Lower leg skin (tissue), 4 donors: ENCODE measurements at regions not wholly inside any gene's neighbourhood (a gene's known extent, or its start where the extent isn't known, plus 50 kb on each side); places are given as distances from the start of the nearest gene placed in this dataset.

Experiments
- DNase-seq, 2 donors: peaks; one replicate each; pipeline ENCODE4 v3.0.0-alpha.2; 2019; ENCODE audit warnings: low spot score in 2 of 2
- H3K4me3 ChIP-seq: fragments of 200-600 bp; sonication (generic); 2 replicates; pipeline ENCODE4 v1.5.1; 2017; ENCODE audit warnings: mild to moderate bottlenecking, low read depth; ENCODE audit not compliant: poor library complexity, severe bottlenecking
- POLR2A ChIP-seq, 2 donors: fragments of 450-650 bp; IDR thresholded peaks; one replicate each; pipeline ENCODE4 v1.6.1; 2016 to 2017; ENCODE audit warnings: antibody characterized with exemption in 2 of 2, mild to moderate bottlenecking in 1 of 2, moderate library complexity in 1 of 2
- WGBS, 2 donors: methylation state at CpG; one replicate each; pipeline ENCODE4 v1.1.5; 2018; 5-methylcytosine and 5-hydroxymethylcytosine counted together
- intact Hi-C: fragments of 100-400 bp; cut with DNase I; formaldehyde crosslinking; loops from one replicate; pipeline ENCODE4 v1.15.0; 2023; ENCODE audit warnings: low total_unique reads
- TF ChIP-seq, protein P1 (sequence below), 3 donors: fragments of 450-650 bp; IDR thresholded peaks; one replicate each; pipeline ENCODE4 v1.5.1; 2016; ENCODE audit warnings: antibody characterized with exemption in 3 of 3, mild to moderate bottlenecking in 3 of 3, moderate library complexity in 2 of 3

GRCh38 chr9:21549251-21549765 lies 67.2 kb upstream of the IFNE start:
- no peak overlapping the region for H3K4me3 ChIP-seq
- no peak for TF ChIP-seq POLR2A (IDR thresholded peaks at IDR 0.05)
- TF ChIP-seq, protein P1, sequence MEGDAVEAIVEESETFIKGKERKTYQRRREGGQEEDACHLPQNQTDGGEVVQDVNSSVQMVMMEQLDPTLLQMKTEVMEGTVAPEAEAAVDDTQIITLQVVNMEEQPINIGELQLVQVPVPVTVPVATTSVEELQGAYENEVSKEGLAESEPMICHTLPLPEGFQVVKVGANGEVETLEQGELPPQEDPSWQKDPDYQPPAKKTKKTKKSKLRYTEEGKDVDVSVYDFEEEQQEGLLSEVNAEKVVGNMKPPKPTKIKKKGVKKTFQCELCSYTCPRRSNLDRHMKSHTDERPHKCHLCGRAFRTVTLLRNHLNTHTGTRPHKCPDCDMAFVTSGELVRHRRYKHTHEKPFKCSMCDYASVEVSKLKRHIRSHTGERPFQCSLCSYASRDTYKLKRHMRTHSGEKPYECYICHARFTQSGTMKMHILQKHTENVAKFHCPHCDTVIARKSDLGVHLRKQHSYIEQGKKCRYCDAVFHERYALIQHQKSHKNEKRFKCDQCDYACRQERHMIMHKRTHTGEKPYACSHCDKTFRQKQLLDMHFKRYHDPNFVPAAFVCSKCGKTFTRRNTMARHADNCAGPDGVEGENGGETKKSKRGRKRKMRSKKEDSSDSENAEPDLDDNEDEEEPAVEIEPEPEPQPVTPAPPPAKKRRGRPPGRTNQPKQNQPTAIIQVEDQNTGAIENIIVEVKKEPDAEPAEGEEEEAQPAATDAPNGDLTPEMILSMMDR (IDR thresholded peaks at IDR 0.05), result no peak
- DNase-seq, result no peak
- intact Hi-C loops, result no loop called here
- 29 to 32% methylated on average over 9 of the region's 9 CpGs for WGBS, 2 donors

DNA sequence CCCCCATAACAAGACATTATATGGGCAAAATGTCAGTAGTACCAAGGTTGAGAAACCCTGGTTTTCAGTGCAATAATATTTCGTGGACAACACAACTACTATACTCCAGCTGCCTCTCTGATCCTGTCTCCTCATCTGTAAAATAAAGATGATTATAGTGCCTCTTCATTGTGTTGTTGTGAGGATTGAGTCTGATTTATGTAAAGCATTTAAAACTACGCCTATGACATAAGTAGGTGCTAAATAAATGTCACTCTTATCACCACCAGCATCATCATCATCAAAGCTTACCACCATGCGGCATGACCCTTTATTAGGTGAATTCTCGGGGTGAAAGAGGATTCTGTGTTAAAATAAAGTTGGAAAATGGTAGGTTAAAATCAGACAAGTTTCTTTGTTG lies 67.8 kb upstream of the IFNE start:
- intact Hi-C loops, result no loop called here
- TF ChIP-seq, protein P1 (IDR thresholded peaks at IDR 0.05), result no peak
- TF ChIP-seq POLR2A (IDR thresholded peaks at IDR 0.05), result no peak
- WGBS, 2 donors, result 83 to 85% methylated on average over 4 of the region's 4 CpGs

GRCh38 chr9:21550392-21550791 lies 68.3 kb upstream of the IFNE start:
- intact Hi-C loops, result no loop called here
- WGBS, 2 donors, result 91 to 96% methylated on average over 2 of the region's 2 CpGs
- TF ChIP-seq POLR2A (IDR thresholded peaks at IDR 0.05), result no peak
- TF ChIP-seq, protein P1 (IDR thresholded peaks at IDR 0.05), result no peak
- no peak overlapping the region for H3K4me3 ChIP-seq
- no peak for DNase-seq

More for the DNA sequence above, 67.8 kb upstream of the IFNE start:
- DNase-seq, result no peak
- H3K4me3 ChIP-seq, result no peak overlapping the region

DNA sequence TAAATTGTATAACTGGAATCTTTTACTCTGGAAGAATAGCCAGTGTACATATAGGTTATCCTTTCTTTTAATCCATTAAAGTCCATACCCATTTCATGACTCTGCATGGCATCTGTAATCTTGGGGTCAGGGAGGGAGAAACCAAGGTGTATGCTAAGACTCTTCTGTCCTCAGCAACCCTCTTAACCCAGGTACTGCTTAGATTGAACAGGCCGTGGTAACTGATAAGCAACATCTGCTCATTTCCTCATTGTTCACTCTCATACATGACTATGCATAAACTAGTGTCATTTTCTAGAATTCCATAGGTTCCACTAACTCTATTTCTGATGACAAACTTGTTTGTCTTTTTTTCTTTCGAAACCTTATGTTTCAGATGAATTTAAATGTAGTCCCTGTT lies 69.3 kb upstream of the IFNE start:
- WGBS, 2 donors, result 54 to 90% methylated on average over 2 of the region's 2 CpGs
- TF ChIP-seq, protein P1 (IDR thresholded peaks at IDR 0.05), result no peak
- no peak for TF ChIP-seq POLR2A (IDR thresholded peaks at IDR 0.05)
- H3K4me3 ChIP-seq, result no peak overlapping the region
- intact Hi-C loops, result no loop called here
- DNase-seq, result no peak

DNA sequence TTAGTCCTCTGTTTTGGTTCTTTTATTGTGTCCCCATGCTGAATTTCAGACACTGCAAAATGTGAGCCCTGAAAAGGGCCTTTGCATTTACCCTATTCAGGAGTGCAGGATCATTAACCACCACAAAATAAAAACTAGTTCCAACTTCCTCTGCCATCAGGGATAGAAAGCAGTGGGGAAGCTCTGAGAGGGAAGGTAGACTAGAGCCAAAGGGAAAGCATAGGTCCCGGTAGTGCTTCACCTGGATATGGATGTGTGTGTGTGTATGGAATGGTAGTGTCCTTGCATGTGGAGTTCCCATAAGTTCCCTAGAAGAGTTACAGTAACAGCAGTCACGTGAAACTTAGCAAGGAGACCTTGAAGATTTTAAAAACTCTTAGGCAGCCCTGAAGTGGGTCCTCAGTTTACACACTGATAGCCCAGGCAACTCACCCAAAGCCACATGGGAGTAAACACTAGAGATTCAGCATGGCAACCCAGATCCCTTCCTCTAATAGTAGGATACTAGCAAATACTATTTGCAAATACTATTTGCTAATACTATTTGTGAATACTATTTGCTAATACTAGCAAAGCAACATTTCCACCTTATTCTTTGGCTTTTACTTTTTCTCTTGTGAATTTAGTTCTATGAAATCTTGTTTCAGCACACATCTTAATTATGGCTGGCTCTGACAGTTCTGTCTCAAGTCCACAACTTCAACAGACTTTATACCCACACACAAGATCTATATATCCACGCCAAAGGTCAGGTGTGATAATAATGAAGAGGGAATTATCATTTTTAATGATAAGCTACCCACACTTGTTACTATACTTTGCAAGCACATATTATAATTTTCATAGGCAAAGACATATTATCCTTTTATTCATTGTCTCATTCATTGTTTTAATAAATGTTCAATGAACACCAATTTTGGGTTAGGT lies 70.4 kb upstream of the IFNE start:
- H3K4me3 ChIP-seq, result no peak overlapping the region
- intact Hi-C loops, result no loop called here
- TF ChIP-seq POLR2A (IDR thresholded peaks at IDR 0.05), result no peak
- TF ChIP-seq, protein P1 (IDR thresholded peaks at IDR 0.05), result no peak
- 81 to 92% methylated on average over 3 of the region's 3 CpGs for WGBS, 2 donors
- no peak for DNase-seq
